ENCODE measurements at regions not wholly inside any gene's neighbourhood (a gene's known extent, or its start where the extent isn't known, plus 50 kb on each side); places are given as distances from the start of the nearest gene placed in this dataset.

DNA sequence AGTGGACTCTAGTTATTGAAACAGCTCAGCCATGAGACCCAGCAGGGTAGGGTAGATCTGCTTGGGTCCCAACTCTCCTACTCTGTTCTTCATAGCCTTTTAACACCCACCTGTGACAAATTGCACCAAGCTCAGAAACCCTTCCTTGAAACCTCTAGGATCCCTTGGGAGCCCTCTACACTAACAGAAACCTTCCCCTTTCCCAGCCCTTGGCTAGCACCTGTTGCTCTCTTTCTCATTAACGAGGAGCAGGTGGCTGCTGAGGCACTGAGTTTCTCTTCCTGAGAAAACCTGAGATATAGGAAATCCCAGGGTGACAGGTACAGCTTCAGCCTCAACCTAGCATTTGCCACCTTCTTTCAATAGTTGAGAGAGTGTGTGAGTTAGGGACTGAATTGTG lies 88.3 kb upstream of the CLSTN2 start:
- intact Hi-C loops (cut with DNase I, micrococcal nuclease), result no loop called here
- H3K36me3 ChIP-seq (ENCODE audit: insufficient read depth, low read length), result no peaks in the 10 kb centered on the region
- Mint-ChIP-seq H3K4me3 (no peak overlapping the region), H3K27ac (no peak overlapping the region), H3K4me1 (ENCODE audit: low read depth) (no peaks in the 10 kb centered on the region), H3K9me3 (peaks cover 8% of the 10 kb centered on the region), H3K36me3 (ENCODE audit: low read depth) (no peaks in the 10 kb centered on the region), H3K27me3 (no peaks in the 10 kb centered on the region)
- ChIA-PET CTCF (no interaction called here), POLR2A (no interaction called here)
- ATAC-seq (ENCODE audit: poor library complexity), result no peak
- H3K4me3 ChIP-seq (ENCODE audit: low read length), result no peak overlapping the region
- H3K4me1 ChIP-seq (ENCODE audit: insufficient read depth, low read length), result no peaks in the 10 kb centered on the region
- no peak overlapping the region for H3K27ac ChIP-seq (ENCODE audit: low read depth in 1 of 2, low read length in 2 of 2)
- TF ChIP-seq, protein P1, sequence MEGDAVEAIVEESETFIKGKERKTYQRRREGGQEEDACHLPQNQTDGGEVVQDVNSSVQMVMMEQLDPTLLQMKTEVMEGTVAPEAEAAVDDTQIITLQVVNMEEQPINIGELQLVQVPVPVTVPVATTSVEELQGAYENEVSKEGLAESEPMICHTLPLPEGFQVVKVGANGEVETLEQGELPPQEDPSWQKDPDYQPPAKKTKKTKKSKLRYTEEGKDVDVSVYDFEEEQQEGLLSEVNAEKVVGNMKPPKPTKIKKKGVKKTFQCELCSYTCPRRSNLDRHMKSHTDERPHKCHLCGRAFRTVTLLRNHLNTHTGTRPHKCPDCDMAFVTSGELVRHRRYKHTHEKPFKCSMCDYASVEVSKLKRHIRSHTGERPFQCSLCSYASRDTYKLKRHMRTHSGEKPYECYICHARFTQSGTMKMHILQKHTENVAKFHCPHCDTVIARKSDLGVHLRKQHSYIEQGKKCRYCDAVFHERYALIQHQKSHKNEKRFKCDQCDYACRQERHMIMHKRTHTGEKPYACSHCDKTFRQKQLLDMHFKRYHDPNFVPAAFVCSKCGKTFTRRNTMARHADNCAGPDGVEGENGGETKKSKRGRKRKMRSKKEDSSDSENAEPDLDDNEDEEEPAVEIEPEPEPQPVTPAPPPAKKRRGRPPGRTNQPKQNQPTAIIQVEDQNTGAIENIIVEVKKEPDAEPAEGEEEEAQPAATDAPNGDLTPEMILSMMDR (IDR thresholded peaks at IDR 0.05), result no peak
- DNase-seq, result no peak
- no peaks in the 10 kb centered on the region for H3K9me3 ChIP-seq (ENCODE audit: control insufficient read depth in 1 of 2, insufficient read depth in 1 of 2, low read length in 2 of 2)
- no peaks in the 10 kb centered on the region for H3K27me3 ChIP-seq (ENCODE audit: control insufficient read depth in 1 of 2, insufficient read depth in 2 of 2, low read length in 2 of 2)

DNA sequence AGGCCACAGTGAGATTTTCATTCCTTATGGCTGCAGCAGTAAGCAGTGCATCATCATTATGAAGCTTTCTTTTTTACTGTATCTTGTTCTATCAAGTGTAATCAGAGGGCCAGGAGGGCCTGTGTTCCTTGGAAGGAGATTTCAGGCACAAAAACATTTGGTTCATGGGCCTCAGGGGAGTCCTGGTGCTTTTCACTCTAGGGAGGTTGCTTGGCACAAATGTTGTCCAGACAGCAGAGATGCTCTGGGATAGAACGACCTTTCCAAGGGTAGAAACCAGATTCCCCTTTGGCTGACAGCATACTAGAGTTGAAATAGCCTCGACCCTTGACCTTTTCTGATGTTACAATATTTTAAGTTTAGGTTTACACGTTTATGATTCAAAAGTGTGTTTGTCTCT lies 95.3 kb upstream of the CLSTN2 start:
- CTCF ChIA-PET, result no interaction called here
- Mint-ChIP-seq H3K27me3 (no peaks in the 10 kb centered on the region), H3K4me3 (no peak overlapping the region)

DNA sequence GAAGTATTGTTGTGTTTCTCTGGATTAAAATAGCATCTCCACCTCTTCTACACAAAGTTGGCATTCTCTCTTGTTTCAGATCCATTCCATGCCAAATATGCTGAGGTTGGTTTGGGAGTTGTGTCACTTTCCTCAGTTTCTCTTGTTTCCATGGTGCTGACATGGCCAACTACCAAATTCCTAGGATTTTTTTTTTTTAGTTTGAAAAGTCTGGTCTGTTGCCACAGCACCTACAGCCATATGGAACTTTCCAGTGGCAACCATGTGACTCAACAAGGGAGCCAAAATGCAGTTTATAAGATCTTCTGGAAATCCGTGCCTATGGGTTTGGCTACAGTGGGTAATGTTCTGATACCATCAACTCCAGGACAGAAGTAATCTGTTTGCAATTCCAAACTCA lies 96.0 kb upstream of the CLSTN2 start:
- Mint-ChIP-seq H3K4me3 (no peak overlapping the region), H3K27me3 (no peaks in the 10 kb centered on the region), H3K9me3 (peaks cover 3% of the 10 kb centered on the region), H3K4me1 (ENCODE audit: low read depth) (no peaks in the 10 kb centered on the region), H3K36me3 (ENCODE audit: low read depth) (no peaks in the 10 kb centered on the region), H3K27ac (no peak overlapping the region)
- TF ChIP-seq, protein P1 (IDR thresholded peaks at IDR 0.05), result no peak
- CTCF ChIA-PET, result no interaction called here
- H3K4me3 ChIP-seq (ENCODE audit: low read length), result no peak overlapping the region
- H3K36me3 ChIP-seq (ENCODE audit: insufficient read depth, low read length), result no peaks in the 10 kb centered on the region
- intact Hi-C loops (cut with DNase I, micrococcal nuclease), result no loop called here
- no peak overlapping the region for H3K27ac ChIP-seq (ENCODE audit: low read depth in 1 of 2, low read length in 2 of 2)
- no peaks in the 10 kb centered on the region for H3K9me3 ChIP-seq (ENCODE audit: control insufficient read depth in 1 of 2, insufficient read depth in 1 of 2, low read length in 2 of 2)
- H3K4me1 ChIP-seq (ENCODE audit: insufficient read depth, low read length), result no peaks in the 10 kb centered on the region
- POLR2A ChIA-PET, result no interaction called here
- DNase-seq (no peak), ATAC-seq (ENCODE audit: poor library complexity) (no peak)
- no peaks in the 10 kb centered on the region for H3K27me3 ChIP-seq (ENCODE audit: control insufficient read depth in 1 of 2, insufficient read depth in 2 of 2, low read length in 2 of 2)

More for the DNA sequence above, 95.3 kb upstream of the CLSTN2 start:
- no peaks in the 10 kb centered on the region for H3K36me3 Mint-ChIP-seq (ENCODE audit: low read depth)
- no peak overlapping the region for H3K27ac Mint-ChIP-seq
- TF ChIP-seq, protein P1 (IDR thresholded peaks at IDR 0.05), result no peak
- no peaks in the 10 kb centered on the region for H3K9me3 ChIP-seq (ENCODE audit: control insufficient read depth in 1 of 2, insufficient read depth in 1 of 2, low read length in 2 of 2)
- DNase-seq (no peak), ATAC-seq (ENCODE audit: poor library complexity) (no peak)
- no peaks in the 10 kb centered on the region for H3K4me1 ChIP-seq (ENCODE audit: insufficient read depth, low read length)
- no peaks in the 10 kb centered on the region for H3K36me3 ChIP-seq (ENCODE audit: insufficient read depth, low read length)
- H3K4me3 ChIP-seq (ENCODE audit: low read length), result no peak overlapping the region
- no peaks in the 10 kb centered on the region for H3K27me3 ChIP-seq (ENCODE audit: control insufficient read depth in 1 of 2, insufficient read depth in 2 of 2, low read length in 2 of 2)
- no peaks in the 10 kb centered on the region for H3K4me1 Mint-ChIP-seq (ENCODE audit: low read depth)
- POLR2A ChIA-PET, result no interaction called here
- H3K27ac ChIP-seq (ENCODE audit: low read depth in 1 of 2, low read length in 2 of 2), result no peak overlapping the region
- intact Hi-C loops (cut with DNase I, micrococcal nuclease), result no loop called here
- H3K9me3 Mint-ChIP-seq, result peaks cover 3% of the 10 kb centered on the region
